HepG2 (cell line): ENCODE measurements at regions not wholly inside any gene's neighbourhood (a gene's known extent, or its start where the extent isn't known, plus 50 kb on each side); places are given as distances from the start of the nearest gene placed in this dataset.

Source experiments
- ATAC-seq: fragments of 200-7000 bp; cut with Tn5 transposase; 3 replicates; pipeline ENCODE4 v1.9.1; 2020; ENCODE audit warnings: mild to moderate bottlenecking, moderate library complexity
- BruUV-seq: library from RNA; stranded (reverse); fragments of 400-500 nt; replicated peaks from 2 replicates; lab custom pipeline; 2021; lab: Mats Ljungman, UMichigan
- CTCF ChIA-PET: fragments of 300-600 bp; formaldehyde crosslinking; extraction: SDS; loops from one replicate; lab custom pipeline; 2021; ENCODE audit warnings: low total read pairs, inconsistent platforms, low intra/inter-chr PET ratio; lab: Yijun Ruan, JAX
- POLR2A ChIA-PET: fragments of 350-600 bp; sonication (Branson Sonifier 250); formaldehyde crosslinking; loops from one replicate; lab custom pipeline; 2020; ENCODE audit warnings: antibody characterized with exemption, inconsistent platforms; lab: Yijun Ruan, JAX
- DNase-seq: peaks from one replicate; pipeline ENCODE4 v3.0.0-alpha.2; 2015; ENCODE audit warnings: low spot score
- FAIRE-seq: peaks from 3 replicates; lab custom pipeline; 2011; peaks lifted over from hg19 to GRCh38; lab: Jason Lieb, UNC
- H2AFZ ChIP-seq: one replicate; pipeline ENCODE4 v1.6.1; 2011; ENCODE audit warnings: low read length, inconsistent platforms
- H3K27ac ChIP-seq: fragments of 300-600 bp; 3 replicates; pipeline ENCODE4 v1.8.0; 2011; ENCODE audit warnings: mixed run types, mild to moderate bottlenecking, mixed read lengths, low read length, inconsistent platforms; ENCODE audit not compliant: insufficient read depth; ENCODE audit errors: extremely low read length
- H3K27me3 ChIP-seq, 2 experiments: fragments of 200-600 bp in 1 of 2; 2 replicates in 1 of 2; 3 replicates in 1 of 2; pipeline versions ENCODE4 v1.6.0 to v1.8.0; 2011; ENCODE audit warnings: low read length in 2 of 2, mild to moderate bottlenecking in 2 of 2, moderate library complexity in 2 of 2, inconsistent platforms in 1 of 2; ENCODE audit not compliant: insufficient read depth in 2 of 2, control insufficient read depth in 1 of 2
- H3K36me3 ChIP-seq, 2 experiments: fragments of 200-600 bp in 1 of 2; replicated peaks in 1 of 2; 2 replicates in 1 of 2; 3 replicates in 1 of 2; pipeline versions ENCODE4 v1.5.1 to v1.8.0; 2011; ENCODE audit warnings: low read length in 2 of 2, inconsistent platforms in 1 of 2; ENCODE audit not compliant: insufficient read depth in 2 of 2, control insufficient read depth in 1 of 2
- H3K4me1 ChIP-seq: 2 replicates; pipeline ENCODE4 v1.5.1; 2012; ENCODE audit warnings: low read length, inconsistent platforms; ENCODE audit not compliant: insufficient read depth
- H3K4me2 ChIP-seq: 2 replicates; pipeline ENCODE4 v1.6.0; 2011; ENCODE audit warnings: low read depth, low read length, inconsistent platforms
- H3K4me3 ChIP-seq, 3 experiments: fragments of 200-600 bp in 1 of 3; sonication (generic), shearing (Covaris generic) in 1 of 3; replicated peaks in 1 of 3; 2 replicates each; pipeline ENCODE4 v1.5.1; 2011 to 2016; ENCODE audit warnings: low read length in 3 of 3, inconsistent platforms in 2 of 3, low read depth in 2 of 3, mild to moderate bottlenecking in 2 of 3, control low read depth in 1 of 3, mixed read lengths in 1 of 3; ENCODE audit not compliant: insufficient read depth in 1 of 3
- H3K79me2 ChIP-seq: one replicate; pipeline ENCODE4 v1.6.1; 2011; ENCODE audit warnings: low read length, inconsistent platforms; ENCODE audit not compliant: insufficient read depth
- H3K9ac ChIP-seq: 2 replicates; pipeline ENCODE4 v1.6.0; 2011; ENCODE audit warnings: mild to moderate bottlenecking, low read depth, low read length, inconsistent platforms; ENCODE audit not compliant: insufficient read depth
- H3K9me3 ChIP-seq: 2 replicates; pipeline ENCODE4 v1.5.1; 2012; ENCODE audit warnings: mild to moderate bottlenecking, low read length
- H4K20me1 ChIP-seq: 2 replicates; pipeline ENCODE4 v1.6.0; 2011; ENCODE audit warnings: inconsistent platforms, mild to moderate bottlenecking, low read length, moderate library complexity; ENCODE audit not compliant: insufficient read depth
- CBX2 ChIP-seq, 2 experiments: fragments of 200-600 bp in 1 of 2; sonication (generic); formaldehyde crosslinking in 1 of 2; IDR thresholded peaks; 2 replicates each; pipeline versions ENCODE4 v1.7.0 to v1.8.1; 2018 to 2022; ENCODE audit warnings: low read depth in 2 of 2, low read length in 1 of 2, mild to moderate bottlenecking in 1 of 2, missing genetic modification reagents in 1 of 2
- EP300 ChIP-seq, 3 experiments: sonication (generic) in 1 of 3; formaldehyde crosslinking in 1 of 3; IDR thresholded peaks; 2 replicates each; pipeline versions ENCODE4 v1.5.1 to v1.6.1; 2011 to 2020; ENCODE audit warnings: low read depth in 2 of 3, low read length in 2 of 3, borderline replicate concordance in 1 of 3, improper control_type of control experiment in 1 of 3, mild to moderate bottlenecking in 1 of 3, missing genetic modification reagents in 1 of 3, moderate library complexity in 1 of 3
- HOXA9 ChIP-seq: sonication (generic); formaldehyde crosslinking; IDR thresholded peaks from 2 replicates; pipeline ENCODE4 v1.8.1; 2022; ENCODE audit warnings: missing genetic modification reagents, mild to moderate bottlenecking, moderate library complexity, borderline replicate concordance
- KDM5A ChIP-seq: fragments of 200-600 bp; sonication (generic); IDR thresholded peaks from 2 replicates; pipeline ENCODE4 v1.7.0; 2018; ENCODE audit warnings: antibody characterized with exemption, mild to moderate bottlenecking, low read length, borderline replicate concordance
- KLF13 ChIP-seq: sonication (generic); formaldehyde crosslinking; IDR thresholded peaks from 2 replicates; pipeline ENCODE4 v1.4.0; 2020; ENCODE audit warnings: mild to moderate bottlenecking, missing genetic modification reagents
- MNT ChIP-seq: fragments of 450-650 bp; IDR thresholded peaks from 2 replicates; pipeline ENCODE4 v1.6.1; 2016
- NCOA2 ChIP-seq: sonication (generic); formaldehyde crosslinking; IDR thresholded peaks from 2 replicates; pipeline ENCODE4 v1.8.0; 2022; ENCODE audit warnings: inconsistent platforms
- SMC3 ChIP-seq: IDR thresholded peaks from 2 replicates; pipeline ENCODE4 v1.6.1; 2011; ENCODE audit warnings: low read length, improper control_type of control experiment
- ZBTB26 ChIP-seq: IDR thresholded peaks from 2 replicates; pipeline ENCODE4 v1.6.1; 2016; ENCODE audit warnings: missing compliant biosample characterization, missing genetic modification reagents, borderline replicate concordance
- ZFP62 ChIP-seq: sonication (generic); formaldehyde crosslinking; IDR thresholded peaks from 2 replicates; pipeline ENCODE4 v1.4.0; 2020; ENCODE audit warnings: missing genetic modification reagents
- ZNF660 ChIP-seq: sonication (generic); formaldehyde crosslinking; IDR thresholded peaks from 2 replicates; pipeline ENCODE4 v1.5.1; 2020; ENCODE audit warnings: mild to moderate bottlenecking, low read depth, missing genetic modification reagents, borderline replicate concordance
- WGBS: methylation state at CpG from one replicate; pipeline ENCODE4 v1.1.6; 2017; ENCODE audit warnings: low lambda C conversion rate; 5-methylcytosine and 5-hydroxymethylcytosine counted together
- in situ Hi-C: cut with HindIII; loops from 2 replicates; pipeline ENCODE4 v1.10.0; 2017; ENCODE audit warnings: low pct_unique_long_range_greater_than_20kb; ENCODE audit not compliant: extremely low pct_ligation_motif_present
- intact Hi-C: fragments of 100-400 bp; cut with micrococcal nuclease; formaldehyde crosslinking; loops from one replicate; pipeline ENCODE4 v1.10.0; 2022; ENCODE audit not compliant: unreplicated experiment

DNA sequence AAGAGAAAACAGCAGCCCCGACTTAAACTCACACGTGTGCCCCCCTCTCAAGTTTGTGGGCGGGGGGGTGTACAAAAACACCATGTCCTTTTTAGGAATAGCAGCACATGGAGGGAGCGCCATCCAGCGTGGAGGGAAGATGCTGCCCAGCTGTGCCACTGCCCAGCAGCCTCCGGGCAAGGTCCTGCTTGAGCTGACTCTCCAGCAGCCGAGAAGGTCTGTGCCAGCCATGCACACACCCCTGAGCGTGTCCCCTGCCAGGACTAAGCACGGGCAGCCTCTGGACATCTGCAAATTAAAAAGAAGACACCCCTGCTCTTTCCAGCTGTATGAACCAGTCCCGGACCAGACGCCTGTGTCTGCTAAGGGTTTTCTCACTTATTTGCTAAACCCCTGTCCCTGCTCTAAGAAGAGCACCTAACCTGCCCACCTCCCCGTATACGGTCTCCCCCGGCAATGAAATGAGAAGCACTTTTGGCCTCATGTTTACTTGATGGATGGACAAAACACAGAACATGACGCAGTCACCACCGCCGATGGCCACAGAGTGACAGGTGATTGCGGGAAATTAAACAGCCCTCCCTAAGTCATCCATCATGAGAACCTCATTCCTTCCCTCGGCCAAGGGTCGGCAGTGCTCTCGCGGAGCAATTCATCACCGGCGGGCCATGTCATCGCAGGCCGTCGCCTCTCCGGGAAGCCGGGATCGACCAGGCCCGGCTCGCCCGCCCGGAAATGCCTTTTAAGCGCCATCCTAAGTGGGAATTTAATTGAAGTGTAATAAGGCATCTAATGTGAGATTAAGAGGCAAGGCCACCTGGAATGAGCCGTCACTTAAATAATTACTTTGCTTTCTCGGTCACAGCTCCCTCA lies 96.9 kb downstream of the OLFM1 start:
- DNase-seq: no peak
- no TSS peak for BruUV-seq
- no peak for ATAC-seq
- CTCF ChIA-PET: no interaction called here
- no peaks in the 10 kb centered on the region for H3K4me1 ChIP-seq
- no peaks in the 10 kb centered on the region for H4K20me1 ChIP-seq
- no peaks in the 10 kb centered on the region for H3K9me3 ChIP-seq
- no peak overlapping the region for H3K9ac ChIP-seq
- POLR2A ChIA-PET: no interaction called here
- H3K4me3 ChIP-seq: no peak overlapping the region
- intact Hi-C loops (no loop called here), in situ Hi-C loops (no loop called here)
- H3K27me3 ChIP-seq: peaks cover 10 to 43% of the 10 kb centered on the region in 2 experiments; a peak in 4 of 5 replicates
- no peaks in the 10 kb centered on the region for H3K79me2 ChIP-seq
- TF ChIP-seq NCOA2: no peak
- TF ChIP-seq ZFP62 (CRISPR knock-in tag): no peak
- TF ChIP-seq MNT: peak; percentile 63
- no peak for FAIRE-seq
- H3K36me3 ChIP-seq: no peaks in the 10 kb centered on the region
- no peak overlapping the region for H3K27ac ChIP-seq
- WGBS: 5% methylated on average over 6 of the region's 37 CpGs
- no peak overlapping the region for H3K4me2 ChIP-seq
- no peak overlapping the region for H2AFZ ChIP-seq

DNA sequence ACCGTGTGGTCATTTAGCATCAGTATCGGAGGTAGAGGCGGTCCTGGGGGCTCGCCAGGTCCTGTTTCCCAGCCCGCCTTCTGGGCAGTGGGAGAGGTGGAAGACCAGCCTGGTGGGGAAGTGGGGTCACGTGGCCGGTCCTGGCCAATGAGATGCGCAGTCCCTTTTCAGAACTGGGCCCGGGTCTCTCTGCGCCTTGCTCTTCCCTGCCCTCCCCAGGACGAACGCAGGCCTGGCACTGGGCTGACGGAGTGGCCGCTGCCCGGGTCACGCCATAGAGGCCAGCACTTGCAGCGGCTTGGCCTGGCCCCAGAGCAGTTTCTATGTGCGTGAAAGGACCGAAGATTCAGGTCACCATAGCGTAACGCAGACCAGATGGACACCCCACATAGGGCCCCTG lies 97.6 kb downstream of the OLFM1 start:
- Histone ChIP-seq H3K27ac (no peak overlapping the region), H3K4me3 (no peak overlapping the region), H2AFZ (no peak overlapping the region), H3K9me3 (no peaks in the 10 kb centered on the region), H3K4me2 (no peak overlapping the region), H3K4me1 (no peaks in the 10 kb centered on the region), H3K79me2 (no peaks in the 10 kb centered on the region), H3K9ac (no peak overlapping the region), H3K27me3 (peaks cover 10 to 38% of the 10 kb centered on the region in 2 experiments; a peak in 4 of 5 replicates), H3K36me3 (no peaks in the 10 kb centered on the region), H4K20me1 (no peaks in the 10 kb centered on the region)
- intact Hi-C loops: no loop called here
- POLR2A ChIA-PET: no interaction called here
- TF ChIP-seq SMC3 (no peak), EP300 (IDR thresholded peaks at IDR 0.05; ENCODE audit: low read depth in 2 of 2, low read length in 2 of 2) (no peak), EP300 (CRISPR knock-in tag; IDR thresholded peaks at IDR 0.05; ENCODE audit: borderline replicate concordance) (no peak), KDM5A (no peak), CBX2 (IDR thresholded peaks at IDR 0.05; ENCODE audit: low read depth, low read length) (no peak), CBX2 (CRISPR knock-in tag; IDR thresholded peaks at IDR 0.05; ENCODE audit: low read depth) (no peak), ZBTB26 (CRISPR knock-in tag) (no peak), ZNF660 (CRISPR knock-in tag) (no peak), HOXA9 (CRISPR knock-in tag) (no peak), KLF13 (CRISPR knock-in tag) (no peak)
- 37% methylated on average over 7 of the region's 21 CpGs for WGBS
- DNase-seq (no peak), ATAC-seq (no peak), FAIRE-seq (no peak)
- no TSS peak for BruUV-seq
- CTCF ChIA-PET: no interaction called here
- in situ Hi-C loops: no loop called here
